ENCODE measurements at regions not wholly inside any gene's neighbourhood (a gene's known extent, or its start where the extent isn't known, plus 50 kb on each side); places are given as distances from the start of the nearest gene placed in this dataset.
"Not testable (repeated sequence)": the region's sequence is repeated elsewhere in the genome, so short reads cannot be mapped to it uniquely, and the experiment has no call there.

- no peak for DNase-seq (ENCODE audit: low read depth, low spot score)
- TF ChIP-seq CTCF (IDR thresholded peaks at IDR 0.05; ENCODE audit: low read depth, low read length), result no peak
- H3K4me3 ChIP-seq (ENCODE audit: low read depth, low read length), result no peak overlapping the region
- in situ Hi-C loops (cut with HindIII; ENCODE audit: low sequenced_read_pairs), result no loop called here
These were observed 231.9 kb upstream of the COX10 start for GRCh38 chr17:13837417-13837816.

- no peak overlapping the region for H3K4me3 ChIP-seq (ENCODE audit: low read depth, low read length)
- TF ChIP-seq CTCF (IDR thresholded peaks at IDR 0.05; ENCODE audit: low read depth, low read length), result no peak
- DNase-seq (ENCODE audit: low read depth, low spot score), result no peak
- in situ Hi-C loops (cut with HindIII; ENCODE audit: low sequenced_read_pairs), result no loop called here
These were observed 229.1 kb upstream of the COX10 start for GRCh38 chr17:13840254-13840653.

GRCh38 chr17:13843862-13844635, 225.3 kb upstream of the COX10 start:
- in situ Hi-C loops (cut with HindIII; ENCODE audit: low sequenced_read_pairs), result no loop called here
- TF ChIP-seq CTCF (IDR thresholded peaks at IDR 0.05; ENCODE audit: low read depth, low read length), result no peak
- peak; percentile 29 for DNase-seq (ENCODE audit: low read depth, low spot score)
- no peak overlapping the region for H3K4me3 ChIP-seq (ENCODE audit: low read depth, low read length)

GRCh38 chr17:13851889-13852288, 217.4 kb upstream of the COX10 start:
- DNase-seq (ENCODE audit: low read depth, low spot score), result no peak
- TF ChIP-seq CTCF (IDR thresholded peaks at IDR 0.05; ENCODE audit: low read depth, low read length), result no peak
- no peak overlapping the region for H3K4me3 ChIP-seq (ENCODE audit: low read depth, low read length)
- in situ Hi-C loops (cut with HindIII; ENCODE audit: low sequenced_read_pairs), result no loop called here

GRCh38 chr17:13855730-13856129, 213.6 kb upstream of the COX10 start:
- in situ Hi-C loops (cut with HindIII; ENCODE audit: low sequenced_read_pairs); DNase-seq (ENCODE audit: low read depth, low spot score); H3K4me3 ChIP-seq (ENCODE audit: low read depth, low read length): not testable (repeated sequence)

GRCh38 chr17:13862346-13862745, 207.0 kb upstream of the COX10 start:
- in situ Hi-C loops (cut with HindIII; ENCODE audit: low sequenced_read_pairs), result no loop called here
- DNase-seq (ENCODE audit: low read depth, low spot score), result no peak
- H3K4me3 ChIP-seq (ENCODE audit: low read depth, low read length), result no peak overlapping the region
- no peak for TF ChIP-seq CTCF (IDR thresholded peaks at IDR 0.05; ENCODE audit: low read depth, low read length)

- no peak for TF ChIP-seq CTCF (IDR thresholded peaks at IDR 0.05; ENCODE audit: low read depth, low read length)
- in situ Hi-C loops (cut with HindIII; ENCODE audit: low sequenced_read_pairs), result no loop called here
- no peak overlapping the region for H3K4me3 ChIP-seq (ENCODE audit: low read depth, low read length)
- DNase-seq (ENCODE audit: low read depth, low spot score), result no peak
These were observed 205.9 kb upstream of the COX10 start for GRCh38 chr17:13863436-13863835.
